ENCODE measurements at regions not wholly inside any gene's neighbourhood (a gene's known extent, or its start where the extent isn't known, plus 50 kb on each side); places are given as distances from the start of the nearest gene placed in this dataset.
A peak's percentile ranks its signal among the peaks of the same experiment; 100 is the strongest.

DNA sequence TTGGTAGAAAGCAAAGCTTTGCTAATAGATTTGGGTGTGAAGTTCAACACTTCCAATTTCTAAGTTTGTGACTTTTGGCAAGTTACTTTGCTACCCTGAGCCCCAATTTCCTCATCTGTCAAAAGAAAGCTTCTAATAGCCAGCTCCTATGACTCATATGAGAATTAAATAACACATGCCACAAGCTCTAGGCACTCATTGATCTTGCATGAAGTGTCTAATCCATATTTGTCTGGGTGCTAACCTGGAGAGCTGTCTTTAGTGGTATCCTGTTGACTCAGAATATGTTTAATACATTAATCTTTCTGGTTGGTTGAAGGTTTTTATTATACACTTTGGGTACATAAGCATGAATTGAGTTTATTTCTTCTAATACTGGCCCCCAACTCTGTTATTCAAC is 188.8 kb downstream of the POSTN start:
- no peak for DNase-seq (ENCODE audit: low read depth in 2 of 2)

DNA sequence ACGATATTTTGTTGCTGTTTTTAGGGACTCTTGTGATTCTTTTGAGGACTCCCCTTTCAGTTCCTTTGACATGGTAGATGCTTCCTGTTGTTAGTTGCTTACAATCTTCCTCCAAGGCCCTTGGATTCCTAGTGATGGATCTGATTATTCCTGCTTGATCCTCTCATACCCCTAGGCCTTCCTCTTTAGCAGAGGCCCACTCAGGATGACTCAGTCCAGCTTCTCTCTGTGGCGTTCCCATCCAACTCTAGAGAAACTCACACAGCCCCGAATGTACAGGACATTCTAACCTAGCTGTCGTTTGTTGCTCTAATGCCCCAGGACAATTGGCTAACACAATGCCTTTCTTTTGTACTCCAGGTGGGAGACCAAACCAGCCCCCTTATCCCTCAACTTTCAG is 191.4 kb downstream of the POSTN start:
- no peak for DNase-seq (ENCODE audit: low read depth in 2 of 2)

DNA sequence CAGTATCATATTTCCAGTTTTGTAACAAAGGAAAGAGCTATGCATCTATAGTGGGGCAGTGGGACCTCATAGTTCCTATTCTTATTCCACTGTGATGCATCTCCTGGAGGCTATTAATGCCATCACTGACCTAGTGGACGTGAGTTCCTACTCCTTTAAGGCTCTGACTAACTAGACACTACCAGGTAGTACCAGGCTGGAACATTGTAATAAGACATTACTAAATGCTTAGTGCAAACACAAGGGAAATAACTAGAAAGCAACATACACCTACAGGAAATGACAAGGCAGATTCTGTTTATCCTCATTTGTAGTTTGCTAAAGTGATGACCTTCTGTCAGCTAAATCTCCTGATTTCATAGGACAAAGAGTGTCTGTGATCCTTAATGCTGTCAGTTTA is 192.5 kb downstream of the POSTN start:
- DNase-seq (ENCODE audit: low read depth in 2 of 2) = no peak

DNA sequence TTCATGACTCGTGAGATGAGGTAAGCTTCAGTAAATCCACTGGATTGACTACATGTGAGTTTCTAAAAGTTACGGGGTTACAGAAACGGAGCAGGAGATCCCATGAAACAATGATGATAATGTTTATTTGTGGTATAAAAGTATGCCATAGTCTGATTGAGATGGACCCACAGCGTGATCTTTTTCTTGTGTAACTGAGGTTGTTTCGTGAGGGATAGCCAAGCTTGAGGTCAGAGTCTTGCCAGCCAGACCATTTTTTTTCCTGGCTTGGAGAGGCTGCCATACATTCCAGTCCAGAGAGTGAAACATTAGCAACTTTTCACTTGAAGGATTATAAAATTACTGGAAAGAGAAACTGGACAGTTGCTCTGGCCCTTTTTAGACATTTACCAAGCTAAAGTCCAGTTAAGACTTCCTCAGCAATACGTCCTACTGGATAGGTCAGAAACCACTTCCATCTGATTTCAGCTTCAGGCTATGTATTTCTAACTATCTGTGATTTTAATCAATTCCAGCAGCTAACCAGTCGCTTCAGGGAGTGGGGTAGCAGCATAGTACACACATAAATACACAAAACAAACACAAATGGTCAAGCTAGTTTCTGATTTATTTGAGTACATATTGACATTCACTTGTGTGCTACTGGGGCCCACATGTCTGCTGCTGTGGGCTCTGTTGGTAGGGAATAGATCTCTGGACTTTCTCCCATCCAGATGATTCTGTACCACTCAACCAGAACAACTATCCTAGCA is 194.6 kb downstream of the POSTN start:
- peak; percentile 70 to 71 for DNase-seq (ENCODE audit: low read depth in 2 of 2)

DNA sequence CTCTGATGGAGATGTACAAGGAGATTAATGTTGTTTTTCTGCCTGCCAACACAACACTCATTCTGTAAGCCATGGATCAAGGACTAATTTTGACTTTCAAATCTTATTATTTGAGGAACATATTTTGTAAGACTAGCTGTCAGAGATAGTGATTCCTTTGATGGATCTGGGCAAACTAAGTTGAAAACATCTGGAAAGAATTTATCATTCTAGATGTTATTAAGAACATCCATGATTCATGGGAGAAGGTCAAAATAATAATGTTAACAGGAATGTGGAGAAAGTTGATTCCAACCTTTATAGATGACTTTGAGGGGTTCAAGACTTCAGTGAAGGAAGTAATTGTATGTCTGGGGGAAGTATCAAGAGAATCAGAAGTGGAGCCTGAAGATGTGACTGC is 196.8 kb downstream of the POSTN start:
- no peak for DNase-seq (ENCODE audit: low read depth in 2 of 2)

DNA sequence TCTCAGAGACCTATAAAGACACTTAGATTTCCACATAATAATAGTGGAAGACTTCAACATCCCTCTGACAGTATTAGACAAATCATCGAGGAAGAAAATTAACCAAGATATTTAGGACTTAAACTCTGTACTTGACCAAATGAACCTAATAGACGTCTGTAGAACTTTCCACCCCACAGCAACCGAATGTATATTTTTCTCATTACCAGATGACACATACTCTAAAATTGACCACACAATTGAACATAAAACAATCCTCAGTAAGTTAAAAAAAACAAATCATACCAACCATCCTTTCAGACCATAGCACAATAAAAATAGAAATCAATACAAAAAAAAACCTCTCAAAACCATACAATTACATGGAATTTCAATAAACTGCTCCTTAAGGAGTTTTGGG is 201.0 kb downstream of the POSTN start:
- no peak for DNase-seq (ENCODE audit: low read depth in 2 of 2)

DNA sequence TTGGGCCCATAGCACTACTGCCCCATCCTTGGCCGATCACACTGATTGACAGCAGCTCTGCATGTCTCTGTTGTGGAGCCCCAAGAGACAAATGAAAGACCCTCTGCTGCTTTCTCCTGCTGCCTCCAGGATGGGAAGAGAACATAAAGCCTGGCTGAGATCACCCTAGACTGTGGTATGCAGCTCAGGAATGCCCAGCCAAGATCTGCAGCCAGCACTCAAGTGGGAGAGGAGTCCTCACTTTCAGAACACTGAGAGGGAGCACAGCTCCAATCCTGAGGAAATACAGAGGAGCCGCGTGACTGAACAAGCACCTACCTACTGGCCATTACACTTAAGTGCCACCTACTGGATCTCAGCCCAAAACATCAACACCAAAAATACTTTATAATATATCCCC is 203.0 kb downstream of the POSTN start:
- no peak for DNase-seq (ENCODE audit: low read depth in 2 of 2)

DNA sequence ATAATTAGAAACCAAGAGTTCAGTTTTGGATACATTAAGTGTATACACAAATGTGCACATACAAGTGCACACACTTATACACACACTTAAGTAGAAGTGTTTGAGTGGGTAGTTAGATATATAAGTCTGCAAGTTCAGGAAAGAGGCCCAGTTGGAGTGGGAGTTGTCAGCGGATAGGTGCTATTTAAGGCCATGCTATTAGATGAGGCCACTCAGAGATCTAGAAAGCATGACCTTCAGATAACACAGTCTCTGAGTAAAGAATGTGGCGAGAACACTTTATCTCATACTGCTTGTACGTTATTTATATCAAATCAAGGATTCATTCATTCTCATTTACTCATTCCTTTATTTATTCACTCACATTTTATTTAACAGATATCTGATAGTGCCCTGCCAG is 206.2 kb downstream of the POSTN start:
- DNase-seq (ENCODE audit: low read depth in 2 of 2) = no peak

DNA sequence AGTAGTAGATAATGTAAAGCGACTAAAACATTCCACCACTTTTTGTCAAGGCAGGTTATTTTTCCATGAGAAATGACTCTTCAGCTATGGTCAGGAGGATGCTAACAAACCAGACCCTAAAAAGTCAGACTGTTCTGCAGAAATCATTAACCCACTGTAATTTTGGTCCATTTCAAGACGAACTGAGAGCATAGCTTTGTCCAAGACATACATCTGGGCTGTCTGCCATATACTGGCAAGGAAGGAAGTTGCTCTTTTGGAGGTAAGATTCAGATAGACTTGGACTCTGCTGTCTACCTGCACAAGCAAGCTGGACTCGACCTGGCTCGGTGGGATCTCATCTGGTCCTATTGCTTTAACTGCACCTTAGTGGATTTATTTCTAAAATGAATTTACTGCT is 207.8 kb downstream of the POSTN start:
- no peak for DNase-seq (ENCODE audit: low read depth in 2 of 2)

DNA sequence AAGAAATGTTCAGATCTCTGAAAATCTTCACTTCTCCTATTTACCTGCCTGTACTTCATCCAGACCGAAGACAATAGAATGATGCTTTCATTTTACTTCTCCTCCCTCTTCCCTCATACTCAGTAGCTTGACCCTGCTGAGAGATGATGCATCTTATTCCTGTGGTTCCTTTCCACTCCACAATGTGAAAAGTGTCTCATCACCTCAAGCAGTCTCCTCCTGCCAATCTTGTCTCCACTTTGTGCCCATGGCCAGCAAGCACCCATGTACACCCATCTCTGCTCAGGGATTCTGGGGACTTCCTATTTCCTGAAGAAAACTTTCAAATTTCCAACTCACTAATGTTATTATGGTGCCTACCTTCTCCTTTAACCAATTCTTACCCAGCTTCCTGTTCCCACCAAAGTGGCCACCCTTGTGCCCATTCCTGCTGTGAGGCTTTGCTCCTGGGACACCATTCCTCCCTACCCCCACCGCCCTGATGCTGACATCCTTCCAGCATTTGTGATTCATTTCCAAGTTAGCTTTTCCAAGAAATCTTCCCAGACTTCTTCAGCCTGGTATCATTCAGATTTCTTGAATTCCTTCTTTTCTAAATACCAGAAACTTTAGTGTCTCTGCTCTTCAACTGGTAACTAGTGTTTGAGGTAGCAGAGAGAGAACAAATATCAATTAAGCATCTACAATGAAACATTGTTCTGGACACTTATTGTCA is 212.5 kb downstream of the POSTN start:
- DNase-seq (ENCODE audit: low read depth in 2 of 2) = peak; percentile 54 to 56

DNA sequence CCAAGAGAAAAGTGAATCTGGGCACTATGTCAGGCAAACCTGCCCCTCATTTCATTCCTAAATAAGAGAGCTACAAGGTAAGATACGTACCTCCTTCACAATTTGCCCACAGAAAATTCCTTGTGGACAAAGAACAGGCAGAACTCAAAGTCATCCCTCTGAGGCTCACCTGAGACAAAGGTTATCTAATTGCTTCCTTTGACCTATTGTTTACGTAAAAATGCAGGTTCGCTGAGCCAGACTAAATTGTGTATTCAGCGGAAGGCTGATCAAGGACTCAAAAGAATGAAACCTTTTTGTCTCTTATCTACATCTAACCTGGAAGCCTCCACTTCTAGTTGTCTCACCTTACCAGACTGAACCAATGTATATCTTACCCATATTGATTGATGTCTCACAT is 213.3 kb downstream of the POSTN start:
- DNase-seq (ENCODE audit: low read depth in 2 of 2) = no peak

DNA sequence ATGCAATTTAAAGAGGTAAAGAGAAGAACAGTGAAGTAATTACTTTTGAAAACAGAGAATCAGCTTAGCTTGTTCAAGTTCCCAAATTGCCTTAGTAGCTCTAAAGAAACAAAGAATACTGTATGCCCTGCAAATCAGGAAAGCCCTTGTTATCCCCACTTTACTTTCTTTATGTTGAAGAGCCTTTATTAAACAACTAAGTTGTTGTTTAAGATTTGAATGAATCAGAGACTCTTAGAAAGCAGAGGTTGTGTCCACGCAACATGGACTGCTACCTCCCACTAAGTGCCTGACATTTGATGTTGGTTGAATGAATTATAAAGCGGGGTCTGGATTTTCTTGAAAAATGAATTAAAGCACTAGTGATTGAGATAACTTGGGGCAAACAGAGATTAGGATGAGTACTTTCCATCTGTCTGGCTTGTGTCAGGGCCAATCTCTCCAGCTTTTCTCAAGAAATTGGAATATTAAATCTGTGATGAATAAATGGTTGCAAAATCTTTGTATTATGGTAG is 214.7 kb downstream of the POSTN start:
- DNase-seq (ENCODE audit: low read depth in 2 of 2) = no peak

DNA sequence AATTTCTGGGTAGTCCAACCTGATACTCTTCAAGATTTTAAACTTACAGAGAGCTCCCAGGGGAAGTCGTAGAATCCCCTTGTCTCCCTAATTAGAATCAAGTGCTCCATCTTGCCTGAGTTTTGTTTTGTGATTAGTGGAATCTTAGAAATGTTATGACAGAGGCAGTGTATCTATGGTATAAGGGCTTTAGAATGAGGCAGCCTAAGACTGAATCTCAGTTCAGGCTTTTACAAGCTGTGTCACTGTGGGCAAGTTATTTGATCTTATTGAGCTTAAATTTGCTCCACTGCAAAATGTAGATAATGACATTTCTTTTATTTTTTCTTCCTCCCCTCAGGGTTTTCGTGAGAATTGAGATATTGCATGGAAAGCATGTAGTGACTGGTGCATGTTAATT is 215.5 kb downstream of the POSTN start:
- no peak for DNase-seq (ENCODE audit: low read depth in 2 of 2)

DNA sequence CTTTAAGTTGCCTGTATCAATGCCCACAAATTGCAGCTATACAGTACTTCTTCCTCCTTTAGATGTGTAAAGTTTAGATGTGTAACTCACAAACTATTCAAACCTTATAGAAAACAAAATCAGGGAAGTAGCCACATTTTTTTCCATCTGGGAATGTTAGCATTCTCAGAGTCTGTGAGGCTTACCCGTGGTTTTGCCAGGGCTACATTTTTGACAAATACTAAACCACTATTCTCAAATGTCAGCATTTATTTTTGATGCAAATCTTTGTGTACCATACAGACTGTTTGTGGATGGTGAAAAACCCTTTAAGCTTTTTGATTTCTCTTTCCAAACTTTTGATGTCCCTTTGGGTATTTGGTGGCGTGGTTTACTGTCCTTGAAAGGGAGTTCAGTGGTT is 216.4 kb downstream of the POSTN start:
- no peak for DNase-seq (ENCODE audit: low read depth in 2 of 2)

DNA sequence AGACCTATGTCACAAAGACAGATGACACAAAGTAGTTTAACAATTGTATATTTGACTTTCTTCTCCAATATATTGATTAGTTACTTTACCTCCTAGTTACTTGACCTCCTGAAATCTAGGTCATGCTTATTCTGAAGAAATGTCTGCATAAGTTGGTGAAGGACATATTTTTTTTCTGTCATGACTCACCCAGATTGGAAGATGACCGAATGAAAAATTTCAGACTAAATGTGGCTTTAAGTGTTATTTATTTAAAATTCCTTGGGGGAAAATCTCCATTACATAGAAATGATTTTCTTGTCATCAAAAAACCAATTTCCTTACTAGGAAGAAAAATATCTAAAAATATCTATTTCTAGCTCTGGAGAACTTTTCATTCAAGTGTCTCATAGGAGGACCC is 217.1 kb downstream of the POSTN start:
- no peak for DNase-seq (ENCODE audit: low read depth in 2 of 2)

DNA sequence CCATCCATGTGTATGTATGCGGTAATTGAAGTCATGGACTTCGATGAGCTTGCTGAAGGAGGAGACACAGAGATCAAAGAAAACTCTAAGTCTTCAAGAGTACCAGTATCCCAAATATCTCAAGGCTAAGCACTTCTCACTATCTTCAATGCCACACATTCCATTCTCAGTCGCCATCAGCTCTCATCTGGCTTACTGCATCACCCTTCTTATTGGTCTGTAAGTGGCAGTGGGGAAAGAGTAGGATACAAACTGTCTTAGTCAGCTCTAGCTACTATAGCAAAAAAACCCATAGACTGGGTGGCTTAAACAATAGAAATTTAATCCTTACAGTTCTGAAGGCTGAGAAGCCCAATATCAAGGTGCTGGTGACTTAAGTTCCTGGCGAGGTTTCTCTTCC is 218.7 kb downstream of the POSTN start:
- no peak for DNase-seq (ENCODE audit: low read depth in 2 of 2)

DNA sequence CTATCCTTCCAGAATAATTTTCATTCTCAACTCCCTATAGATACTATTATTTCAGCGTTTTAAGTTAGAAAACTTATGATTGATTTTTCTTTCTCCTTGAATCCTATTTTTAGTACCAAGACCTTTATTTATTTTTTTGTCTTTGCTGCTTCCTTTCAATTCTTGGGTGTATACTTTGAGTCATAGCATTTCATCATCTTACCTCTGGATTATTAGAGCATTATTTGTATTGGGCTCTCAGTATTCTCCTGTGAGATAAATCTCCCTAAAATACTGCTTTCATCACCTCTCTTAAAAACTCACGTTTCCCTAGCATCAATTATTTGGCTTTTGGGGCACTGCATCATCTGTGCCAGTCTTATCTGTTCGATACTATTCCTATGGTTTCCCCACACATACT is 222.8 kb downstream of the POSTN start:
- DNase-seq (ENCODE audit: low read depth in 2 of 2) = no peak

DNA sequence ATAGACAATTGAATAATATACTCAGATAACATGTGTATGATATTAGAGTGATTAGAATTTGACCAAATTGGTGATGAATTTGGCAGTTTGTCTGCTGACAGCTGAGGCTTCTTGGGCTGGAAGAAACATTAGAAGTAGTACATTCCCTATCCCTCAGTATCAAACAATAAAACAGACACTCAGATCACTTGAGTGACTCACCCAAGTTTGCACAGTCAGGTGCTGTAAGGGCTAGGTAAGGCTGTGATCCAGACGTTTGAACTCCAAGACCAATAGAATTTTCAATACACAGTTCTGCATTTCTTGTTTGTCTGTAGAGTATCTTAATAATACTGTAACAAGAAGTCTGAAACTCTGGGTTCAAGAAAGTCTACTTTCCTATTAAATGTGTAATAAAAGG is 223.5 kb downstream of the POSTN start:
- DNase-seq (ENCODE audit: low read depth in 2 of 2) = no peak

DNA sequence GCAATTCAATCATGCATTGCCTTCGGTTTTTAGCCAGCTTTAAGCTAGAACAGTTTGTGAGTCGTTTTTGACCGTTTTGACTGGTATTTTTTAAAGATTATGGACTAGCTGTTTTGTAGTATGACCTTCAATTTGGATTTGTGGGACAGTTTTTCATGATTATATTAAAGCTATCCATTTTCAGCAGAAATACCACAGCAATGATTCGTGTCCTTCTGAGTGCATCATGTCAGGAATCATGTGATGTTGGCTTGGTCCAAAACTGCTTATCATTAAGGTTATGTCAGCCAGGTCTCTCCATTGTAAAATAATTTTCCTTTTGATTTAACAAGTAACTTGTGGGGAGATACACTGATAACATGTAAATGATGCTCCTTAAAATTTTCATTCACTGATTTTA is 229.0 kb downstream of the POSTN start:
- DNase-seq (ENCODE audit: low read depth in 2 of 2) = no peak

DNA sequence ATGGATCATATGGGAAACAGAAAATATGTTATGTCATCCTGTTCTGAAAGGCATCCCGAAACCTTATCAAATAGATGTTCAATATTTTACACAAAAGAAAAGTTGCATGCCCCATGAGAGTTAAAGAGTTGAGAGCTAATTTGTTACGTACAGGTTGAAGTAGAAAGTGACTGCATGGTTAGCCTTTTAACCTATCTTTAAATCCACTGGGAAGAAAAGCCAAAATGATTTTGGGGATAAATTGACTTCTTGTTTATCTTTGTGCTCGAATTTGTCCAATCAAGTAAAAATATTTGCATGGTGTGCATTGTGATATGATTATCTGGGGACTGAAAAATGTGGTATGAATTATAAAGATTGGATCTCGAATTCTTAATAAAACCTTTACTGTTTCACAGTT is 230.1 kb downstream of the POSTN start:
- DNase-seq (ENCODE audit: low read depth in 2 of 2) = no peak

DNA sequence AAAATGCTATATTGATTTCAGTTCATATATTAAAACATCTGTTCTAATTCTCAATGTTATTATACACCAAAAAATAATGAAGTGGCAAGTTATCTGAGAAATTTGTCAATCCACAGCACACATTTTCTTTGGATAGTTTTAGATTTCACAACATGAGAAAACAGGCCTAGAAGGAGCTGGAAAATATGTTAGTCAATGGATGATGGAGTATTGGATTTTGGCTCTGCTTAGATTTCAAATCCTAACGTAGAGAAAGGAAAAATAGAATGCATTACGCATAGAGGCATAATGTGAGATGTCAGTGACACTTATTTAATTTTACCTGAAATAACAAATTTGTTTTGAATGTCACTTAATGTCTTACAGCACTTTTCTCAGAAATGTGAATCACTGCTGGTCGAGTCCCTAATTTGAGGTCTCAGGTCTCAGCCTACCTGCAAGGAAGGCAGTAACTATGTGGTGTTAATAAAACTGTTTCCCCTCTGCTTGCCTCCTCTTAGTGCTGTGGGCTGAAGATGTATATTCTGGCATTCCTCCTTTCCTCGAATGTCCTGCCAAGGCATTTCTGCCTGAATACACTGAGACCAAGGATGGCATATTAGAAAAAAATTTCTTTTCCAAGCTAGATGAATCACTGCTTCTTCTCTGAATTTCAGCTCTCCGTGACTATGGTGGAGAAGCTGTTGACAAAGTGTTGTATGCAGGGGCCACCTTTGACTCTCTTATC is 232.4 kb downstream of the POSTN start:
- DNase-seq (ENCODE audit: low read depth in 2 of 2) = no peak

DNA sequence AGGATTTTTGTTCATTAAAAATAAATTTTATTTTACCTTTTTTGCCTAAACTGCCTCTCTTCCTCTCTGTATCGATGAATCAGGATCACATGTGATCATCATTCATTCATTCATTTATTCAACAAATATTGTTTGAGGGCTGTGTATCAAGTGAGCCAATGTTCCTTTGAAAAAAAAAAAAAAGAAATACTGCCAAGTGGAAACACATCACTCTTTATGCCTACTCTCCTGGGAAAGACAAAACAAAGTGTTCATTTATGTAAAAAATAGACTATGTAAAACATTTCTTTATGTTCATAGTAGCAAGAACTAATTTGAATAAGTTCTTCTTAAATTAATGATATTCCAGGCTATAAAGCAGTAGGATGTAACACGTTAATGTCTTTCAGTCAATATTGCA is 233.1 kb downstream of the POSTN start:
- DNase-seq (ENCODE audit: low read depth in 2 of 2) = no peak

DNA sequence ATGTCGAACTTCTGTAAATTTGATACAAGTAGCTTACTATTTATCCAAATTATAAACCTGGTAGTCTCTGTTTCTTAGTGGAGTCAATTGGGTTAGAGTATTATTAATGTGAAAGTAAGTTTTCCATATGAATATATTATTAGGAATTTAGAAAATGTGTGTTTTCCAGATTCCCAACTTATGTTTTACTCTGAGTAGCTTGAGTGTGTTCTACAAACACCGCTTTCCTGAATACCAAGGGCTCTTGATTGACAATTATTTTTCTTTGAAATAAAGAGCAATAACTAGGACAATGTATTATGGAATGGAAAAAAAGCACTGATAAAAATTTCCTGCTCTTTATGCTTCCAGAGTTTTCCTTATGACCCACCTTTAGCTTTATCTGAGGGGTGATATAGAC is 233.6 kb downstream of the POSTN start:
- DNase-seq (ENCODE audit: low read depth in 2 of 2) = no peak
